GM12865 (cell line): ENCODE measurements at regions not wholly inside any gene's neighbourhood (a gene's known extent, or its start where the extent isn't known, plus 50 kb on each side); places are given as distances from the start of the nearest gene placed in this dataset.

Experiments
- DNase-seq: peaks from one replicate; pipeline ENCODE4 v3.0.0; 2010; ENCODE audit warnings: low read depth
- H3K4me3 ChIP-seq: 2 replicates; pipeline ENCODE4 v1.5.1; 2011; ENCODE audit warnings: mild to moderate bottlenecking, low read depth, low read length, control low read depth
- TF ChIP-seq, protein P1 (sequence below): IDR thresholded peaks from 2 replicates; pipeline ENCODE4 v1.5.1; 2011; ENCODE audit warnings: low read length, control low read depth, low read depth, inconsistent platforms; ENCODE audit not compliant: insufficient read depth; ENCODE audit errors: missing control alignments

DNA sequence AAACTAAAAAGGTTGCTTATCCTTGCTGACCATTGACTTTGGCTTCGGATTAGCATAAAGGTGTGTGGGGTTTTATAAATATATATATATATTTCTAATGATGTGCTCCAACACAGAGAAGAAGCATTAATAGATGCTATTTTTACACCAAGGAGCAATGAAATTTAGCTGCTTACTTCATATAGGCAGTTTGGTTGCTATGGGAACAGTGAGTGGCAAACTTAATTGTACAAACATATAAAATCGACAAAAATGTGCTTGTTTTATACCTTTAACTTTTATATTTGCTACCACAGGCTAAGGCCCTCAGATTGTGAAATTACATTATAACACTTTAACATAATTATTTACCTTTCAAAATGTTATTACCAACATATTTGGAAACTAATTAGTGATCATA lies 303.4 kb downstream of the SEC23A start:
- TF ChIP-seq, protein P1, sequence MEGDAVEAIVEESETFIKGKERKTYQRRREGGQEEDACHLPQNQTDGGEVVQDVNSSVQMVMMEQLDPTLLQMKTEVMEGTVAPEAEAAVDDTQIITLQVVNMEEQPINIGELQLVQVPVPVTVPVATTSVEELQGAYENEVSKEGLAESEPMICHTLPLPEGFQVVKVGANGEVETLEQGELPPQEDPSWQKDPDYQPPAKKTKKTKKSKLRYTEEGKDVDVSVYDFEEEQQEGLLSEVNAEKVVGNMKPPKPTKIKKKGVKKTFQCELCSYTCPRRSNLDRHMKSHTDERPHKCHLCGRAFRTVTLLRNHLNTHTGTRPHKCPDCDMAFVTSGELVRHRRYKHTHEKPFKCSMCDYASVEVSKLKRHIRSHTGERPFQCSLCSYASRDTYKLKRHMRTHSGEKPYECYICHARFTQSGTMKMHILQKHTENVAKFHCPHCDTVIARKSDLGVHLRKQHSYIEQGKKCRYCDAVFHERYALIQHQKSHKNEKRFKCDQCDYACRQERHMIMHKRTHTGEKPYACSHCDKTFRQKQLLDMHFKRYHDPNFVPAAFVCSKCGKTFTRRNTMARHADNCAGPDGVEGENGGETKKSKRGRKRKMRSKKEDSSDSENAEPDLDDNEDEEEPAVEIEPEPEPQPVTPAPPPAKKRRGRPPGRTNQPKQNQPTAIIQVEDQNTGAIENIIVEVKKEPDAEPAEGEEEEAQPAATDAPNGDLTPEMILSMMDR: no peak
- no peak overlapping the region for H3K4me3 ChIP-seq
- no peak for DNase-seq

DNA sequence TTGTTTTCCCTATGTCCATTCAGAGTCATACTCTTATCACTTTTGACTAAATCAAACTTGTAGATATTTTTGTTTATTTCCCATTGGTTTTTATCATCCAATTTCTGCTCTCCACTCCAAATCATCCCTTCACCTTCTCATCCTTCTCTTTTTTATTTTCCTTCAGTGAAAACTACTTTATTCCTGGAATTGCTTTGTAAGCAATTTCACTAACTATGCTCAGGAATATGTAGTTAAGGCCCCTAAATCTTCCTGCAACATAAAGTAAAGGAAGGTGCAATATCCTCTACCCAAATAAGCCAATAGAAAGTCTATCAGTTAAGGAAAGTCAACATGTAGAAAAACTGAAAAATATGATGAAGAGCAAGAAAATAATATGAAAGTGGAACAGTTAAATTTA lies 308.4 kb downstream of the SEC23A start:
- H3K4me3 ChIP-seq: no peak overlapping the region
- DNase-seq: no peak
- TF ChIP-seq, protein P1: no peak

DNA sequence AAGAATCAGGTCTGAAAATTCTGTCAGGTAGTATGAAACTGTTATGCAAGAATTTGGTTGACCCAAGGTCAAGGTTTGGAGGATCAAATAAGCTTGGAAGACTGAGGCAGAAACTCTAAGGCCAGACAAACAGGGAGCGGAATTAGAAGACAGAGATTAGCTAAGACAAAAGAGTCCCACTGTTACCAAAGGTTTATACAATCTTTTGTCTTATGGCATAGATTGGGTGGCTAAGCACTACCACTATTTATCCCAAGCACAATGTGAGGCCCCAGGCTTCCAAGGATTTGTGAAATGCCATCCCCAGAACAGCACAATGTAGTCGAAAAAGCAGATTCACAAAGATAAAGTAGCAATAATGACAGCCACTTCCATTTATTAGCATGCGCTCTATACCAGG lies 311.2 kb downstream of the SEC23A start:
- TF ChIP-seq, protein P1: no peak
- no peak for DNase-seq

DNA sequence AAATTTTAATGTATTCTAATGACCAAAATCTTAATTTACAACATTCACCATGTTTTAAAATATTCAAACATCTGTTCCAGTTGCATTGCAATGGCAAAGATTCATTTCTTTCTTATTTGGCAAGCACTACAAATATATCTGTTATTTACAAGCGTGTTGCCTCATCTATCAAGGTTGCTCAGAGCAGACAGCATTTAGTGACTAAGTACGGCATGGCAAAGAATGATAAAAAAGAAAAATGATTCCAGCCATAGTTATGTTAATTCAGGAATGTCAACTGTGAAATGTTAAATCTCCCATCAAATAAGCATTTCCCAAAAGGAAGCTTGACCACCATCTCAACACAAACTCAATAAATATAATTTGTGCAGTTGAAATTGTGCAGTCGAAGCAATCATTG lies 312.1 kb downstream of the SEC23A start:
- H3K4me3 ChIP-seq: no peak overlapping the region
- TF ChIP-seq, protein P1: no peak
- no peak for DNase-seq

More for the DNA sequence above, 311.2 kb downstream of the SEC23A start:
- no peak overlapping the region for H3K4me3 ChIP-seq

DNA sequence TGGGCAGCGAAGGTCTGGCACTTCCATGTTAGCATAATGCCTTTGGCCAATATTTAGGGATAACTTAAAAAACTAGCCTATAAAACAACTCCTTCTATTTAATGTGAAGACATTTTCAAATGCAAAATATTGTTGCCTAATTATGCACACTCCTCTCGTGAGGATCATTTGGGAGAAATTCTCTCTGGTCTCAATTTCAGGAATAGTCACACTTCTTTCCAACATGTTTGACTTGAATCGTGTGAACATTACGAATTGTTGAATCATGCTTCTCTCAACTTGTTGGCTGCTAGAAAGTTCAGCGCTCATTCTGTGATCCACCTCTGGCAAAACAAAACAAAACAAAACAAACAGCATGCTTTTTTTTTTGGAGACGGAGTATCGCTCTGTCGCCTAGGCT lies 313.2 kb downstream of the SEC23A start:
- H3K4me3 ChIP-seq: no peak overlapping the region
- TF ChIP-seq, protein P1: no peak
- DNase-seq: no peak

DNA sequence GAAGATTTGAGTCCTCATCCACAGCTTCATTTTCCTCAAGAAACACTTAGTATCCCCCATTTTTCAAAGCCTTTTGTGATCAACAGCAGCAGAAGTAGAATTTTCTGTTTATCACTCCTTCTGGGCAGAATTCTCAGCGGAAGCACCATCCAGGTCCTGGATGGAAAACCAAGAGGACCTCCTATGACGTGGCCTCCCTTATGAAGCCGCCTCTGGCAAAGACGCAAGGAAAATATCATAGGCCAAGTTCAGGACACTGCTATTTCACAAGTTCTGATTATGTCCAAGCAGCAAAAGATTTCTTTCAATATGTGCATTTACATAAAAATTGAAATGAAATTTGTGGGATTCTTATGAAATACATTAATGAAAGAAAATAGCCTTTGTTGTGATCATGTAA lies 315.0 kb downstream of the SEC23A start:
- DNase-seq: no peak
- TF ChIP-seq, protein P1: no peak
- H3K4me3 ChIP-seq: no peak overlapping the region

DNA sequence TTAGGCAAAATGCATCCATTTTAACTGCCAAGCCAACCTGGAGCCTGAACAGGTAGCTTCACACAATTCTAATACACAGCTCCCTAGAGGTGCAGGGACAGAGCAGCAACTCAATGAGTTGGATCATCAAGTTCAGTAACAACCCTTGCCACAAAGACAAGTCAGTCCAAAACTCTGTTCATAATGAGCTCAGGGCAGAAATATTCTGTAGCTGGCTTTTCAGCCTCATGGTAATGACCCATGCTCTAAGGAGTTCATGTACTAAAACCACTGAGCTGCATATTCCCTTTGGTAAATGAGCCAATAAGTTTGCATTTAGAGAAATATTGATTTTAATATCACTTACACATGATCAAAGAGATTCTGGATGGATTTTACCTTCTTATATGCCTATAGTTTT lies 316.1 kb downstream of the SEC23A start:
- H3K4me3 ChIP-seq: no peak overlapping the region
- TF ChIP-seq, protein P1: no peak
- no peak for DNase-seq
